GM18907 (cell line): ENCODE measurements at regions not wholly inside any gene's neighbourhood (a gene's known extent, or its start where the extent isn't known, plus 50 kb on each side); places are given as distances from the start of the nearest gene placed in this dataset.
"Not testable (repeated sequence)": the region's sequence is repeated elsewhere in the genome, so short reads cannot be mapped to it uniquely, and the experiment has no call there.

Experiments used
- ATAC-seq: cut with Tn5 transposase; IDR thresholded peaks from one replicate; pipeline ENCODE4 v1.9.1; 2021; ENCODE audit warnings: mild to moderate bottlenecking, moderate library complexity; ENCODE audit not compliant: unreplicated experiment

DNA sequence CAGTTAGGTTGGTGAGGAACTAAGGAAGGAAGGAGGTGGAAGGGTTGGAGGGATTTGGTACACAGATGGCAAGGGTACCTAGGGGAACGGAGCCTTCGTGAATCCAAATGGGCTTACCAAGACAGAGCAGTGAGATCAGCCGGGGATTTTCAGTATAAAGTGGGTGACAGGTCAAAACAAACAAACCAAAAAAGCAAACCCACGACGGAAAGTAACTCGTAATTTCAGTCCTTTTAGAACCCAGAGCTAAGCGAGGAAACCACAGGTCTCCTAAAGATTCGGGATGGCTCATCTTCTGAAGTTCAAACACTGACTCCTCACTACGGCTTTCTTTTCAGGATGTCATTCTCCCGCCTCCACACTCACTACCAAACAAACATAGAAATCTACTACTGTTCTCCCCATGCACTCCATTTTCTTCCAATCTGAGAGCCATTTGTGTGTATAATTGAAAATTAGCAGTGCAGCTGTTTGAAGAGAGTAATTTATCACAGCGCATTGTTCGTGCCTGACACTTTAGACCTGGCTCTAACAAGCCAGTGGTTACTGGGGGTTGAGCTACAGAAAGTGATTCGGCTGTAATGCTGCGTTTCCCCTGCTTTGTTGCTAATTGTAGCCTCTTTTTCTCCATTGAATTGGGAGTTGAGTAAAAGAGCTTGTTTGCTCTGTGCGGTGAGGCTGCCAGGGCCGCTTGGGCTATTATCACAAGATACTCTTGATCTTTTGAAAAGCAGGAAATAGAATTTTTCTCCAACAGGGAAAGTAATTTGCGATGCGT is 64.7 kb upstream of the CCDC39 start:
- no peak for ATAC-seq

DNA sequence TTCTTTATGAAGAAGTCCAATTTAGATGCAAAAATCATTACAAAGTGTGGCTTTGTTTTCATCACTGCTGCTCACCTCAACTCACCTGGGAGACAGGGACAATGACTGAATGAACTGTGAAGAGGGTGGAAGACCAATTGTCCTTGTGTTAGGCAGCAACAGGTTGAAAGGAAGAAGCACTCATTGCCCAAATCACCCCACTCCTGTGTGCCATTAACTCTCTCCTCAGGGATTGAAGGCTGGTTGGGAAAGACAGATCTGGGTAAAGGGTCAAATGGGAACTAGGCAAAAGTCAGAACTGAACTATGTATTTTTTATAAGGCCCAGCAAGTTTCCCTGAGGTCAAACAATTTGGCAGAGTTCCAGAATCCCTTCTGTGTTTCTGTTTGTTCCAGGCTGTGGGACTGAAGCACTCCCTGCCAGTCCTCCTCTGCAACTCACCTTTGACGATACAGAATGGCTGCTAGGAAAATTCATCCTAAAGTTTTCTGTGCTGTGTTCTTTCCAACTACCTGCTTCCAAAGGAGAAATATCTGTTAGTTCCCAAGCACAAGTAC is 68.6 kb upstream of the CCDC39 start:
- no peak for ATAC-seq

DNA sequence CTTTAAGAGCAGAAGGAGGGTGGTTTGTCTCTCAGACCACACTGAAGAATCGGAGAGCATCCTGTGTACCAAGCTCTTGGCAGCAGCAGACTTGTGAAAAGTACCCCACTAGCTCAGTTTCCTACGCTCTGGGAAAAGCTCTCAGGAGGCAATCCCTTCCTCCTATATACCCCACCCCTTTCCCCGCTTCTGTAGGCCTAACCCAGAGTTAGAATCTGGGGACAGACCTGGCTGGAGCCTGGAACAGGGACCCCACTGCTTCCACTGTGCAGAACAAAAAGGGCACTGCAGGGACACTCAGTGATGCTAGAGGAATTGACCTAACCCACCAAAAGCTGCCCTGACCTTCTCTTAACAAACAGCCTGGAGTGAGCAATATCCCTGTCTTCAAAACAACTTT is 70.0 kb upstream of the CCDC39 start:
- ATAC-seq = no peak

DNA sequence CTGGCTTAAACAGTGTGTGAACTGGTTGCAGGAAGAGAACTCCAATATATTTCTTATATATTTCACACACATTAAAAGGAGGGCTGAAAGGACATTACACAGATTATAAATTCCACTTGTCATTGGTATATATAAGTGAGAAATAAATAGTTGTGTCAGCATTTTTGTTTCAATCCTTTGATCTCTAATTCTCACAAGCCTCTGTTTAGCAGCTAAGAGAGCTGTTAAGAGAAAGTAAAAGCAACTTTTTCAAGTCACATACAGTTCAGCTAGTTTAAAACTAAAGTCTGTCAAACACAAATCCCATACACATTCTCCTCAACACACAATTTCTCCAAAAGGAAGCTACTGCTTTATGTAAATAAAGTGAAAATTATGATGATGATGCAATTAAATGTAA is 70.5 kb upstream of the CCDC39 start:
- no peak for ATAC-seq

DNA sequence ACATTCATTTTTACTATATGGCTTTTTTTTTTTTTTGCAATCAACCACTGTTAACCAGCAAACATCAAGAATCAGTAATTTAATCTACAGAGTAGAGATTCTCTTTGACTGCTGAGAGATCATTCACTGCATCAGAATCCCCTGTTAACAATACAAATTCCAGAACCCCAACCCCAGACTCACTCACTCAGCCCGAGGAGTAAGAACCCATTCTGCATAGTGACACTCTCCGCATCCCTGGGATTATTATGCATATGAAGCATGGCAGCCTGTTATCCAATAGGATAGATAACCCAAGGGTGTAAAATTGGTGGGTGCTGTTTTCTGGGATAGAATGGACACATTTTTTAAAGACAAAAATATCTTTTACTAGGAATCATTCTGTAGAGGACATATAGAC is 76.3 kb upstream of the CCDC39 start:
- no peak for ATAC-seq

DNA sequence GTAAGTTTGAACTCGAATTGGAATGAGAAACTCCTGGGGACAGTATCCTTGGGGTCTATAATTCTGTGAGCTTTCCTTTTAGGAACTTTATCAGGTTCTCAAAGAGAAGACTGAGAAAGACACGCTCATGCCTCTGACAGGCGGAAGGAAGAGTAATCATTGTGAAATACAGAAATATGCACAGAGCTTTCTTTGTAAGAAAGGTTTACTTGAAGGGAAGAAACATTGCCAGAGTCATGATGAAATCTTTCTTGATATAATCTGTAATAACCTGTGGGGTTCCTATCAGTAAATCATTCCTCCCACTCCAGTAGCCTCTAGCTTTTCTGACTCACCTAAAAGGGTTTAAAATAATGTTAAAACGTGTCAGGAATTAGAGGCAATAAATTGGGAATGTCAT is 83.6 kb upstream of the CCDC39 start:
- ATAC-seq = no peak

DNA sequence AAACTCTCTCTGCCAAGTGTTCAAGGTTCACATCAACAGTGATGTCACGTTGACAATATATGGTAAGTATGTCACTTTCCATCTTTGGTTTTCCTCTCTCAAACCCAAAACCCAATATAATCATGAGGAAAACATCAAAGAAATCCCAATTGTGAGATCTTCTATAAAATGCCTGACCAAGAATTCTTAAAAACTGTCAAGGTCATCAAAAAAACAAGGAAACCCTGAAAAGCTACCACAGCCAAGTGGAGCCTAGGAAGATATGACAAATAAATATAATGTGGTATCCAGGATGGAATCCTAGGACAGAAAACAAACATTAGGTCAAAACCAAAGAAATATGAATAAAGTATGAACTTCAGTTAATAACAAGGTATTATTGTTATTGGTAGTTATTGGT is 85.2 kb upstream of the CCDC39 start:
- ATAC-seq = no peak

DNA sequence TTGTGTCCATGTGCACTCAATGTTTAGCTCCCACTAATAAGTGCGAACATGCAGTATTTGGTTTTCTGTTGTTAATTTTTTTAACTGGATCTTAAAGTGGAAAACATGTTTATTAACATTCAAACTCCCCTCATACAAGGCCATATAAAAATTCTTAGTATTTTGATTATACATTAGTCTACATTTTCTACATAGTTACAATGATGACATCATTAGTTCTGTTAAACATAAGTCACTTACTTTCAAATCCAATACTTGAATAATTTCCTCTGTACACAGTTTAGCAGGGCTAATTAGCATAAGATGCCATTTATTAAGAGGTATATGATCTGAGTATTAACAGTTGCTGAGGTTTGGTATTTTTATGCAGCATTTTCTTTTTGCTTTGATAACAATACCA is 91.3 kb upstream of the CCDC39 start:
- ATAC-seq = no peak

DNA sequence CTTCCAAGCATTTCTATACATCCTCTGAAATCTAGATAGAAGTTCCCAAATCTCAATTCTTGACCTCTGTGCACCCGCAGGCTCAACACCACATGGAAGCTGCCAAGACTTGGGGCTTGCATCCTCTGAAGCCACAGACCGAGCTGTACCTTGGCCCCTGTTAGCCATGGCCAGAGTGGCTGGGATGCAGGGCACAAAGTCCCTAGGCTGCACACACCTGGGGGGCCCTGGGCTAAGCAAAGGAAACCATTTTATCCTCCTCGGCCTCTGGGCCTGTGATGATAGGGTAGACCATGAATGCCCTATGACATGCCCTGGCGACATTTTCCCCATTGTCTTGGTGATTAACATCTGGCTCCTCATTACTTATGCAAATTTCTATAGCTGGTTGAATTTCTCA is 97.1 kb upstream of the CCDC39 start:
- ATAC-seq = no peak

DNA sequence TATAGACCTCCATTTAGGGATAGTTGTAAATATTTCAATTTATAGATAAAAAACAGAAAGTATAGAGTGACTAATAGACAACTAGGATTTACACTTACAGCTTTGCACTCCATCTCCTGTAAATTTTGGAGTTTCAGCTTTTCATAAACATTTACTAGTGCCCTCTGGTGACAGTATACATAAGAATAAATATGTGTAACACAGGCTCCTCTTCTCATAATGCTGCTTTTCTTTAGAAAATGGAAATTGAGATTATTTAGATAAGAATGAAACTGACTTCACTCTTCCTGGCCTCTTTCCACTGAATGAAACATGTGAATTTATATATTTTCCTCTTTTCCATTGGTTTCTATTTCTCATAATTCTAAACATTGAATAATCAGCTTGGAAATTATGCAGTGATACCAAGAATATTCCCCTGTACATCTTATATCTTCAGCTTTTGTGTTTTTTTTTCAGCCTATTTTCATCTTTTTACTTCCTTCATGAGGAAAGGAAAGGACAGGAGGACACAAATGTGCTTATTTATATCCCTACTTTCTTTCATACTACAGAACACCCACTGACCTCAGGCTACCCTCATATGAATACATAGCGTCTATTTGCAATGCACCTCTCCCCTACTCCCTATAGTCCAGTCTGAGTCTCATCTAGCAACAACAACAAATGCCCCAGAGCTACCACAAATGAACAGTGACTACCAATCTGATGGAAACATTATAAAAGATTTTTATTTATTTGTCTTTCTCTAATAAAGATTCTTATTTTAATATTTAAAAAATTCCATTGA is 103.1 kb upstream of the CCDC39 start:
- no peak for ATAC-seq

DNA sequence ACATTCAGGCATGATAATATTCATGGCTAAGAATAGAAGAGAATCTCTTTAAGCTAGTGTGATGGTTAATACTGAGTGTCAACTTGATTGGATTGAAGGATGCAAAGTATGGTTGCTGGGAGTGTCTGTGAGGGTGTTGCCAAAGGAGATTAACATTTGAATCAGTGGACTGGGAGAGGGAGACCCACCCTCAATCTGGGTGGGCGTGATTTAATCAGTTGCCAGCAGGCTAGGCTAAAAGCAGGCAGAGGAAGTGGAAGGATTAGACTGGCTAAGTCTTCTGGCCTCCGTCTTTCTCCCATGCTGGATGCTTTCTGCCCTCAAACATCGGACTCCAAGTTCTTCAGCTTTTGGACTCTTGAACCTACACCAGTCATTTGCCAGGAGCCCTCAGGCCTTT is 106.9 kb upstream of the CCDC39 start:
- not testable (repeated sequence) for ATAC-seq

DNA sequence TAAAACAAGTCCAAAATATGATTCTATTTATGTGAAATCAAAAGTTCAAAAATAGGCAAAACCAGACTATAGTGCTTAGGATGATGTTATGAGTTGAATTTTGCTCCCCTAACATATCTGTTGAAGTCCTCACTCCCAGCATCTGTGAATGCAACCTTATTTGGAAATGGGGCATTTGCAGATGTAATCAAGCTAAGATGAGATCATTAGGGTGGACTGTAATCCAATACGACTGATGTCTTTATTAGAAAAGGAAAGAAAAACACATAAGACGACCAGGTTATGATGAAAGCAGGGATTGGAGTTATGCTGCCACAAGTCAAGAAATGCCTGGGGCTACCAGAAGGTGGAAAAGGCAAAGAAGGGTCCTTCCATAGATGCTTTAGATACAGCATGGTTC is 110.5 kb upstream of the CCDC39 start:
- ATAC-seq = no peak

DNA sequence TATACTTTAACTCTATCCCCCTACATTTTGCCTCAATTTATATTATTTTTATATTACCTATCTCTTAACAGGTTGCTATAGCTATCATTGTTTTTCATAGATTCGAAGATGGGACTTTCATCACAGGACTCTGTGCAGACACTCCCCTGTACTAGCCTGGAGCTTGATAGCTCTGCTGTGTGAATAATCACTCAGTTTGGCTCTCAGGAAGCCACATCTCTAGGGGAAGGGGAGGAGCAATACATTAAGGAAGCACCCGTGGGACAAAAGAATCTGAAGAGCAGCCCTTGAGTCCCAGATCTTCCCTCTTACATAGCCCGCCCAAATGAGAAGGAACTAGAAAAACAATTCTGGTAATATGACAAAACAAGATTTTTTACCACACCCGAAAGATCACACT is 114.3 kb upstream of the FXR1 start:
- no peak for ATAC-seq

DNA sequence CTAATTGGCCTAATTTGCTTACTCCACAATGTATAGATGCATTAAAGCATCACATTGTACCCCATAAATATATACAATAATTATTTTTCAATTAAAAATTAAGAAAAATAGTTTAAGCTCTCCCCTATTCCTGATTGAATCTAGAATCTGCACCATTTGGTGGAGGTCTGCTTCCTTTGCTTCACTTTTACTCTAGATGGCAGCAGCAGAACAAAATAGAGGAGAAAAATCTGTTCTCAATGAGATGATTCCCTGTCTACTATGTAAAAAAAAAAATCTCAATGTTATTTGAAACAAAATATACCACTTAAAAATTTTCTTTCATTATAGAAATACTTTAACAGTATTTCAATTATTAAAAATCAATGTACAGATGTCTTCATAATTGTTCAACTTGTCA is 109.6 kb upstream of the FXR1 start:
- no peak for ATAC-seq

DNA sequence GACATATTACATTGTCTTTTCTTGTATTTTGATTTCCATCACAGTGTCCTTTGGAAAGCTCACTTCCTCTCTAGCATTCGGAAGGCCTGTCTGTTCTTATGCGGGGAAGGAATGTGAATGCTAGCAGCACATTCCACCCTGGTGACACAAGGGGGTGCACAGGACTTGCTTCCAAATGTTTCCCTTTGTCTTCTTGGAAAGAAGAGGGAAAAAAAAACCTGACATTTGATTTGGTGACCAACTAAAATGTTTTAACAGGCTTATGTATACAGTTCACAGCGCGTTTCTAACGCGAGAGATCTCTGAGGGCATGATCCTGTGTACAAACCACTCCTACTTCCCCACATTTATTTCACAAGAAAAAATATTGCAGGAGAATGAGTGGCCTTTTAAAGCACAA is 107.6 kb upstream of the FXR1 start:
- no peak for ATAC-seq

DNA sequence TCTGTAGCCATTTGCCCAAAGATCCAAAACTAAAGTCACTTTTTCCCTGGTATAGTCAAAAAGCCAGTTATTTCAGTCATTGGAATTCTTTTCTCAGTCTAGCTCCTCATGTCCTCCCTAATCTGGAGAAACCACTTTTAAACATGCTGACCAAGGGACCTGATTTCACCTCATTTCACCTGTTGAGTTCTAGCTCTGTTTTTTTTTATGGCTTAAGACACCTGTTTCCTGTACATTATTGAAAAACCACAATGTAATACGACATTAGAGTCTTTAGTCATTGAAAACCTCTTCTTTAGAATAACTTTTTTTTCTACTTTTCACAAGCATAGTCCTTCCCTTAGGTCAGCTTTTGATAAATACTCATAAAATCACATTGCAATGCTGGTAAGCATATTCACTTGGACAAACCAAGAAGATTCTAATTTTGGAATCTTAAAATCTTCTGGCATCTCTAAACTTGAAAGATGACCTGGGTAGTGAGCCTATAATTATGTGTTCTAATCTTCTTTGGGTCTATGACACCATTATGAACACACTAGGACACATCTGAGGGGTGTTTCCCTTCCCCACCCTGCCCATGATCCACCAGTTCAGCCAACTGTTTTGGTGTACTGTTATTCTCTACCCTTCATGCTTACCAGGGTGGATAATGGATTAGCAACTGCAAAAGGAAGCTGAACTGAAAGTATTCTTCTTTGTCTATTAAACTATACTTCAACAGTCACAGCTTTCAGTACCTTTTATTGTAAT is 103.5 kb upstream of the FXR1 start:
- no peak for ATAC-seq

DNA sequence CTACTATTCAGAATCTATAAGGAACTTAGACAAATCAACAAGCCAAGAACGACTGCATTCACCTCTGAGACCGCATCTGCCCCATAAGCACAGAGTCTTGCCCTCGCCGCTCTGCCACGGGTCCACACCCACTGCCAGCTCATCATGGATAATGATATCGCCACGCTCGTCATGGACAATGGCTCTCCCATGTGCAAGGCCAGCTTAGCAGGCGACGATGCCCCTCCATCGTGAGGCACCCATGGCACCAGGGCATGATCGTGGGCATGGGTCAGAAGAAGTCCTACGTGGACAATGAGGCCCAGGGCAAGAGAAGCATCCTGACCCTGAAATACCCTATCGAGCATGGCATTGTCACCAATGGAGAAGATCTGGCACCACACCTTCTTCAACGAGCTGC is 92.1 kb upstream of the FXR1 start:
- no peak for ATAC-seq

DNA sequence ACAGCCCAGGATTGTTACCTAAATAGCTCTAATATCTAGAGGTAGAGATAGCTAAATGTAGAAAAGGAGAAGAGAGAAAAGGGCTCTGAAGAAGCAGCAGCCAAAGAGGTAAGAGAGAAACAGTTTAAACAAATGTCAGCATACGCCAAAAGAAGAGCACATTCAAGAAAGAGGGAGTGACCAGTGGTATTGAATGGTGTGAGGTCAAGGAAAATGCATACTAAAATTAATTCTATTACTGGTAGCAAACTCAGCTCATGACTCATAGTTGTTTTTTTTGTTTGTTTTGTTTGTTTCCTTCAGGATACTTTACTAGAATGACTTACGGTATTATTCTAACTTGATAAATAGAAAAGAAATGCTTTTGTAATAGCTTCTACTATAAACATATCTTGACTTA is 86.5 kb upstream of the FXR1 start:
- no peak for ATAC-seq

DNA sequence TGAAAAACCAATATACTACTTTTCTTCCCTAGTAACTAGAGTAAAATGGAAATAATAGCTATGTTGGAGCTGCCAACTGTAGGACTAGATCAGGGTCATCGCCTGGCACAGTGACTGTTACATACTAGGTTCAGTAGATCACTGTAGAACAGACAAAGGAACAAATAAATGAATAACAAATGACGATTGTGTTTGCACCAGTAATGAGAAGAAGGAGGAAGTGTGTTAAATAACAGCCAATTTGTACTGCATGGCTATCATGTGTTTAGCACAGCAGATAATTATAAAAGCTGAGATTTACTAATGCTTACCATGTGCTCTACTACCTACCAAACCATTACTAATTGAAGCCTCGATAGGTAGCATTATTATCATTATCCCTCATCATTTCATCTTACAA is 85.3 kb upstream of the FXR1 start:
- ATAC-seq = no peak

DNA sequence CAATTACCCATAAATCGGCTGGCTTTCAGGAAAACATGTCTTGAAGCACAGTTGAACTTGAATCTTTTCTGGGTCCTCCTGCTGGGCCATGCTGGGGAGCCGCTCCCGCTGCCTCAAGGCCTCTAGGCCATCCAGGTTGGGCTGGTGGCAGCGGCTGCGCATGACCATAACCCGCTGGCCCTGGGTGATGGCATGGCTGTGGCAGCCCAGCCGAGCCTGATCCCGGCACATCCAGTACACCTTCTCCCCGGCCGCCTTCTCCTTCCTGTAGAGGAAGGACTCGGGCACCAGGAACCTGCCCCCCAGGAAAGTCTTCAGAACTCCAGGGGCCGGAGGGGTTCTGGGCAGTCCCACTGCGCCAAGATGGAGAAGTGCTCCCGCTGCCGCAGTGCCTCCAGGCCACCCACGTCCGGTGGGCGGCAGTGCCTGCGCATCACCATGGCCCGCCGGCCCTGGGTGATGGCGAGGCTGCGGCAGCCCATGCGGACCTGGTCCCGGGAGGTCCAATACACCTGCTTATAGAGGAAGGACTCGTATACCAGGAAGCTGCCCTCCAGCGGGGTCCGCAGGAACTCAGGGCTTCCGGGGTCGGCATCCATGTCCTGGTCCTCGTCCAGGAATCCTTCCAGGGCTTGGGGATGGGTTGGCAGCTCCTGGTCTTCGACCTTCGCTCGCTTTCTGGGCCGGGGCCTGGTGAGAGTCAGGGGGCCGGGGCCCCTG is 84.3 kb upstream of the FXR1 start:
- no peak for ATAC-seq
